Lung (tissue), 11 donors: ENCODE measurements at regions not wholly inside any gene's neighbourhood (a gene's known extent, or its start where the extent isn't known, plus 50 kb on each side); places are given as distances from the start of the nearest gene placed in this dataset.

Source experiments
- ATAC-seq: fragments of 200-7000 bp; cut with Tn5 transposase; one replicate; pipeline ENCODE4 v1.9.1; 2020; ENCODE audit warnings: moderate number of reproducible peaks; ENCODE audit not compliant: insufficient read depth, low FRiP score
- DNase-seq, 3 donors: peaks; one replicate each; pipeline ENCODE4 v3.0.0-alpha.2; 2013 to 2017
- H3K27ac ChIP-seq, 2 donors: one replicate each; pipeline ENCODE4 v1.5.1; 2013; ENCODE audit warnings: mild to moderate bottlenecking in 2 of 2, moderate library complexity in 2 of 2, control low read depth in 1 of 2, inconsistent platforms in 1 of 2, low read depth in 1 of 2, low read length in 1 of 2
- H3K27me3 ChIP-seq, 3 donors: one replicate each; pipeline ENCODE4 v1.5.1; 2013; ENCODE audit warnings: low read length in 2 of 3; ENCODE audit not compliant: control insufficient read depth in 3 of 3, insufficient read depth in 3 of 3
- H3K36me3 ChIP-seq, 4 donors: one replicate each; pipeline ENCODE4 v1.5.1; 2013; ENCODE audit warnings: low read length in 4 of 4, mild to moderate bottlenecking in 1 of 4, moderate library complexity in 1 of 4; ENCODE audit not compliant: control insufficient read depth in 4 of 4, insufficient read depth in 4 of 4
- H3K4me1 ChIP-seq, 5 donors: one replicate each; pipeline ENCODE4 v1.5.1; 2013; ENCODE audit warnings: low read length in 5 of 5, mild to moderate bottlenecking in 2 of 5, moderate library complexity in 1 of 5; ENCODE audit not compliant: control insufficient read depth in 5 of 5, insufficient read depth in 5 of 5
- H3K4me3 ChIP-seq: one replicate; pipeline ENCODE4 v1.5.1; 2013; ENCODE audit warnings: mild to moderate bottlenecking, control low read depth, moderate library complexity
- H3K9ac ChIP-seq, 2 donors: one replicate each; pipeline ENCODE4 v1.5.1; 2013; ENCODE audit warnings: low read length in 2 of 2, control low read depth in 1 of 2; ENCODE audit not compliant: insufficient read depth in 1 of 2
- H3K9me3 ChIP-seq, 4 donors: one replicate each; pipeline ENCODE4 v1.5.1; 2013; ENCODE audit warnings: low read length in 3 of 4, mild to moderate bottlenecking in 1 of 4, moderate library complexity in 1 of 4; ENCODE audit not compliant: control insufficient read depth in 4 of 4, insufficient read depth in 3 of 4
- WGBS, 2 donors: extraction: QIAGEN DNeasy Blood & Tissue Kit; methylation state at CpG; one replicate each; pipeline ENCODE4 v1.1.7; 2013; 5-methylcytosine and 5-hydroxymethylcytosine counted together
- TF ChIP-seq, protein P1 (sequence below): IDR thresholded peaks from 2 replicates; pipeline ENCODE4 v1.5.1; 2012; ENCODE audit warnings: mild to moderate bottlenecking; ENCODE audit errors: control extremely low read depth, extremely low read depth
- donor health status: control.
- donor health status: control.
- donor health status: Bipolar disorder and iron deficiency.
- donor health status: healthy.
- donor health status: DM: yes; HTN: yes; CAD: no.

DNA sequence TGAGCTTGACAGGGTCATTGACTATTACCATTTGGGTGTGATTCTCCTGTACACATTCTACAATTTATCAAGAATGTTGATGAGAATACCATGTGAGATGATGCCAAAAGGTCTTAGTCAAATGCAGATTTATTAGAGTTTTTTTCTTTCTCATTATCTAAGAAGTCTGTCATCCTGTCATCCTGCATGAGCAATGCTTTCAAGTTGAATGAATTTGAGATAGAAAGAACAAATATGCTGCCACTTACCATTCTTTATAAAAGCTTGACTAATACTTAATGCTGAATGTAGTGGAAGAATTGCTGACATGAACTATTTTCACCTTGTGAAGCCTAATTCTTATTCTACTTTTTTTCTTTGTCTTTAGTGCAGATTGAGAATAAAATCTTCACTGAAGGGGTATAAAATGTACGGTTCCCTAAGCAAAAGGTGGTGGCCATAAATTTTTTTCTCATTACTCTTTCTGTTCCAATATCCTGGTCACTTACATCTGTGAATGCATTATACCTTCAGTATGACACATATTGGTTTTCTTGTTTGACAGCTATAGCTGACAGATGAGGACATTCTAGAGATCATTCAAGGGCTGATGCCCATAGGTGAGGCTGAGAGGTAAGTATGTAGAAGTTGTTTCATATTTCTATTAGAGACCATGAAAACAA, 1434.7 kb downstream of the SLITRK1 start:
- H3K36me3 ChIP-seq: no peaks in the 10 kb centered on the region
- no peak overlapping the region for H3K27ac ChIP-seq
- H3K9me3 ChIP-seq: no peaks in the 10 kb centered on the region
- H3K9ac ChIP-seq: no peak overlapping the region
- 77 to 86% methylated on average over 1 of the region's 1 CpG for WGBS, 2 donors
- DNase-seq: no peak
- no peak for ATAC-seq
- no peak overlapping the region for H3K4me3 ChIP-seq
- H3K27me3 ChIP-seq: no peaks in the 10 kb centered on the region
- TF ChIP-seq, protein P1, sequence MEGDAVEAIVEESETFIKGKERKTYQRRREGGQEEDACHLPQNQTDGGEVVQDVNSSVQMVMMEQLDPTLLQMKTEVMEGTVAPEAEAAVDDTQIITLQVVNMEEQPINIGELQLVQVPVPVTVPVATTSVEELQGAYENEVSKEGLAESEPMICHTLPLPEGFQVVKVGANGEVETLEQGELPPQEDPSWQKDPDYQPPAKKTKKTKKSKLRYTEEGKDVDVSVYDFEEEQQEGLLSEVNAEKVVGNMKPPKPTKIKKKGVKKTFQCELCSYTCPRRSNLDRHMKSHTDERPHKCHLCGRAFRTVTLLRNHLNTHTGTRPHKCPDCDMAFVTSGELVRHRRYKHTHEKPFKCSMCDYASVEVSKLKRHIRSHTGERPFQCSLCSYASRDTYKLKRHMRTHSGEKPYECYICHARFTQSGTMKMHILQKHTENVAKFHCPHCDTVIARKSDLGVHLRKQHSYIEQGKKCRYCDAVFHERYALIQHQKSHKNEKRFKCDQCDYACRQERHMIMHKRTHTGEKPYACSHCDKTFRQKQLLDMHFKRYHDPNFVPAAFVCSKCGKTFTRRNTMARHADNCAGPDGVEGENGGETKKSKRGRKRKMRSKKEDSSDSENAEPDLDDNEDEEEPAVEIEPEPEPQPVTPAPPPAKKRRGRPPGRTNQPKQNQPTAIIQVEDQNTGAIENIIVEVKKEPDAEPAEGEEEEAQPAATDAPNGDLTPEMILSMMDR: no peak
- H3K4me1 ChIP-seq: no peaks in the 10 kb centered on the region

DNA sequence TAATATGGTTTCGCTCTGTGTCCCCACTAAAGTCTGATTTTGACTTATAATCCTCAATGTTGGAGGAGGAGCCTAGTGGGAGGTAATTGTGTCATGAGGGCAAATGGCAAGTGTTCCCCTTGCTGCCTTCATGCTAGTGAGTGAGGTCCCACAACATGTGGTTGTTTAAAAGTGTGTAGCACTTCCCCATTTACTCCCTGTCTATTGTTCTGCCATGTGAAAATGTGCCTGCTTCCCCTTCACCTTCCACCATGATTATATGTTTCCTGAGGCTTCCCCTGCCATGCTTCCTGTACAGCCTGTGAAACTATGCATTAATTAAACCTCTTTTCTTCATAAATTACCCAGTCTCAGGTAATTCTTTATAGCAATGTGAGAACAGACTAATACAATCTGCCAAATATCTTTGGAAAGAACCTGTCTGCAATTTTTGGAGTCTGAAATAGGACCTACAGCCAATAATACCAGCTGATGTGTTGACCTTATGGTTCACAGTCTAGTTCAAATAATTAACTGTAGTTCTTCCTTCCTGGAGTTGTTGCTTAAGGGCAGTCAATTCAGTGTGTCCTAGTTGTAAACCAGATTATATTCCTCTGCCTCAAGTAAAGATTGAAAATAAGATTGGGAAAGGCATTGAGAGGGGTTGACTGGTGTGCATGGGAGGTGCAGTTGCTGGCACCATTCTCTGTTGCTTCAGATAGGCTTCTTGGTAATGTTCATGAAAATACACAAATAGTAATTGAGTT, 1442.9 kb downstream of the SLITRK1 start:
- Histone ChIP-seq H3K4me3 (no peak overlapping the region), H3K27me3 (no peaks in the 10 kb centered on the region), H3K9me3 (peaks cover 0 to 8% (median 3%) of the 10 kb centered on the region in 4 donors), H3K4me1 (no peaks in the 10 kb centered on the region), H3K9ac (no peak overlapping the region), H3K36me3 (no peaks in the 10 kb centered on the region), H3K27ac (no peak overlapping the region)
- DNase-seq (no peak), ATAC-seq (no peak)
- WGBS, 2 donors: 0% methylated on average over 1 of the region's 1 CpG
- TF ChIP-seq, protein P1: no peak

DNA sequence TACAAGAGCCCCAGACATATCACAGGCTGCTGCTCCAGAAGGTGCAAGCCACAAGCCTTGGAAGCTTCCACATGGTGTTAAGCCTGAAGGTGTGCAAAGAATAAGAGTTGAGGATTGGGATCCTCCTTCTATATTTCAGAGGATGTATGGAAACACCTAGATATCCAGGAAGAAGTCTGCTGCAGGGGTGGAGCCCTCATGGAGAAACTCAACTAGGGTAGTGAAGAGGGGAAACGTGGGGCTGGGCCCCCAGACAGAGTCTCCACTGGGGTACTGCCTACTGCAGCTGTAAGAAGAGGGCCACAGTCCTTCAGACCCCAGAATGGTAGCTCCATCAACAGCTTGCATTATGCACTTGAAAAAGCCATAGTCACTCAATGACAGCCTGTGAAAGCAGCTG, 1444.0 kb downstream of the SLITRK1 start:
- Histone ChIP-seq H3K4me3 (no peak overlapping the region), H3K9ac (no peak overlapping the region), H3K27ac (no peak overlapping the region), H3K27me3 (no peaks in the 10 kb centered on the region), H3K36me3 (no peaks in the 10 kb centered on the region), H3K4me1 (no peaks in the 10 kb centered on the region), H3K9me3 (peaks cover 0 to 8% (median 3%) of the 10 kb centered on the region in 4 donors)
- no peak for ATAC-seq
- TF ChIP-seq, protein P1: no peak
- 40 to 77% methylated on average over 1 of the region's 1 CpG for WGBS, 2 donors
- DNase-seq: no peak
